Neural crest cell (in vitro differentiated cells): ENCODE measurements at regions not wholly inside any gene's neighbourhood (a gene's known extent, or its start where the extent isn't known, plus 50 kb on each side); places are given as distances from the start of the nearest gene placed in this dataset.

ENCODE experiments used
- DNase-seq: peaks from one replicate; pipeline ENCODE4 v3.0.0; 2021; ENCODE audit warnings: low read depth, mixed read lengths, low spot score
- H3K27ac Mint-ChIP-seq: one replicate; pipeline ENCODE4 v1.8.0; 2021; ENCODE audit warnings: mild to moderate bottlenecking, mixed read lengths; ENCODE audit not compliant: unreplicated experiment
- H3K27me3 Mint-ChIP-seq: 2 replicates; pipeline ENCODE4 v1.8.0; 2021; ENCODE audit warnings: low read depth, mild to moderate bottlenecking, mixed read lengths
- H3K36me3 Mint-ChIP-seq: 2 replicates; pipeline ENCODE4 v1.8.0; 2021; ENCODE audit warnings: low read depth, mild to moderate bottlenecking, mixed read lengths
- H3K4me1 Mint-ChIP-seq: 2 replicates; pipeline ENCODE4 v1.8.0; 2021; ENCODE audit warnings: mixed read lengths
- H3K4me3 Mint-ChIP-seq: one replicate; pipeline ENCODE4 v1.8.0; 2021; ENCODE audit warnings: mild to moderate bottlenecking, mixed read lengths
- H3K9me3 Mint-ChIP-seq: 2 replicates; pipeline ENCODE4 v1.8.0; 2021; ENCODE audit warnings: mixed read lengths
- CTCF ChIP-seq: fragments of 200-600 bp; sonication (generic); conservative IDR thresholded peaks from 2 replicates; pipeline ENCODE4 v1.5.0; 2021; ENCODE audit warnings: antibody characterized with exemption, mild to moderate bottlenecking

GRCh38 chr1:105533996-105534395 lies 1522.5 kb upstream of the PRMT6 start:
- H3K36me3 Mint-ChIP-seq = no peaks in the 10 kb centered on the region
- H3K4me1 Mint-ChIP-seq = no peaks in the 10 kb centered on the region
- H3K9me3 Mint-ChIP-seq = no peaks in the 10 kb centered on the region
- no peaks in the 10 kb centered on the region for H3K27me3 Mint-ChIP-seq
- TF ChIP-seq CTCF = no peak
- no peak overlapping the region for H3K4me3 Mint-ChIP-seq
- DNase-seq = no peak
- H3K27ac Mint-ChIP-seq = no peak overlapping the region

- Mint-ChIP-seq H3K27ac (no peak overlapping the region), H3K36me3 (no peaks in the 10 kb centered on the region), H3K27me3 (no peaks in the 10 kb centered on the region), H3K4me3 (no peak overlapping the region), H3K4me1 (no peaks in the 10 kb centered on the region), H3K9me3 (peaks cover 2% of the 10 kb centered on the region)
- TF ChIP-seq CTCF = no peak
- DNase-seq = no peak
Observed at GRCh38 chr1:105544475-105544874, 1512.0 kb upstream of the PRMT6 start.

GRCh38 chr1:105556266-105556665 lies 1500.2 kb upstream of the PRMT6 start:
- Mint-ChIP-seq H3K4me1 (no peaks in the 10 kb centered on the region), H3K36me3 (no peaks in the 10 kb centered on the region), H3K27me3 (no peaks in the 10 kb centered on the region), H3K27ac (no peak overlapping the region), H3K4me3 (no peak overlapping the region), H3K9me3 (no peaks in the 10 kb centered on the region)
- no peak for DNase-seq
- TF ChIP-seq CTCF = no peak

GRCh38 chr1:105558023-105558422 lies 1498.5 kb upstream of the PRMT6 start:
- no peak for TF ChIP-seq CTCF
- Mint-ChIP-seq H3K27ac (no peak overlapping the region), H3K9me3 (peaks cover 3% of the 10 kb centered on the region), H3K36me3 (no peaks in the 10 kb centered on the region), H3K4me1 (no peaks in the 10 kb centered on the region), H3K4me3 (no peak overlapping the region), H3K27me3 (no peaks in the 10 kb centered on the region)
- DNase-seq = no peak

- Mint-ChIP-seq H3K4me1 (no peaks in the 10 kb centered on the region), H3K27me3 (no peaks in the 10 kb centered on the region), H3K4me3 (no peak overlapping the region), H3K36me3 (no peaks in the 10 kb centered on the region), H3K27ac (no peak overlapping the region), H3K9me3 (peaks cover 6% of the 10 kb centered on the region)
- DNase-seq = no peak
- no peak for TF ChIP-seq CTCF
Observed at GRCh38 chr1:105565006-105565405, 1491.5 kb upstream of the PRMT6 start.

- no peak for TF ChIP-seq CTCF
- no peaks in the 10 kb centered on the region for H3K9me3 Mint-ChIP-seq
- no peaks in the 10 kb centered on the region for H3K27me3 Mint-ChIP-seq
- H3K36me3 Mint-ChIP-seq = no peaks in the 10 kb centered on the region
- H3K4me3 Mint-ChIP-seq = no peak overlapping the region
- no peaks in the 10 kb centered on the region for H3K4me1 Mint-ChIP-seq
- H3K27ac Mint-ChIP-seq = no peak overlapping the region
- no peak for DNase-seq
Observed at GRCh38 chr1:105585791-105586190, 1470.7 kb upstream of the PRMT6 start.
